Glomerular visceral epithelial cell (primary cell): ENCODE measurements at regions not wholly inside any gene's neighbourhood (a gene's known extent, or its start where the extent isn't known, plus 50 kb on each side); places are given as distances from the start of the nearest gene placed in this dataset.
"Not testable (repeated sequence)": the region's sequence is repeated elsewhere in the genome, so short reads cannot be mapped to it uniquely, and the experiment has no call there.

Experiments used
- DNase-seq: peaks from one replicate; pipeline ENCODE4 v3.0.0-alpha.2; 2016; ENCODE audit errors: extremely low spot score

- DNase-seq = no peak
Measured at GRCh38 chr5:67575087-67575486, 378.5 kb upstream of the CD180 start.

- DNase-seq = no peak
Measured at GRCh38 chr5:67561151-67561932, 364.7 kb upstream of the CD180 start.

GRCh38 chr5:67552773-67553172, 356.2 kb upstream of the CD180 start:
- DNase-seq = no peak

- no peak for DNase-seq
Measured at GRCh38 chr5:67549947-67550346, 353.3 kb upstream of the CD180 start.

- no peak for DNase-seq
Measured at GRCh38 chr5:67549296-67549618, 352.7 kb upstream of the CD180 start.

- no peak for DNase-seq
Measured at GRCh38 chr5:67548520-67549295, 352.1 kb upstream of the CD180 start.

GRCh38 chr5:67547682-67548081, 351.1 kb upstream of the CD180 start:
- DNase-seq = no peak

GRCh38 chr5:67544942-67545341, 348.3 kb upstream of the CD180 start:
- DNase-seq = not testable (repeated sequence)

GRCh38 chr5:67543720-67544270, 347.2 kb upstream of the CD180 start:
- no peak for DNase-seq

GRCh38 chr5:67542479-67542878, 345.9 kb upstream of the CD180 start:
- DNase-seq = no peak

- DNase-seq = no peak
Measured at GRCh38 chr5:67541875-67542274, 345.3 kb upstream of the CD180 start.

GRCh38 chr5:67538855-67539506, 342.4 kb upstream of the CD180 start:
- no peak for DNase-seq

GRCh38 chr5:67537439-67538148, 341.0 kb upstream of the CD180 start:
- no peak for DNase-seq

- DNase-seq = no peak
Measured at GRCh38 chr5:67536866-67537265, 340.3 kb upstream of the CD180 start.

- DNase-seq = no peak
Measured at GRCh38 chr5:67530609-67531255, 334.1 kb upstream of the CD180 start.

- peak; percentile 18 for DNase-seq
Measured at GRCh38 chr5:67528953-67529352, 332.4 kb upstream of the CD180 start.

- no peak for DNase-seq
Measured at GRCh38 chr5:67526793-67527192, 330.2 kb upstream of the CD180 start.

GRCh38 chr5:67520161-67520908, 323.7 kb upstream of the CD180 start:
- DNase-seq = no peak

GRCh38 chr5:67518227-67518626, 321.6 kb upstream of the CD180 start:
- DNase-seq = no peak

GRCh38 chr5:67516948-67517565, 320.5 kb upstream of the CD180 start:
- no peak for DNase-seq
